ENCODE measurements at regions not wholly inside any gene's neighbourhood (a gene's known extent, or its start where the extent isn't known, plus 50 kb on each side); places are given as distances from the start of the nearest gene placed in this dataset.

DNA sequence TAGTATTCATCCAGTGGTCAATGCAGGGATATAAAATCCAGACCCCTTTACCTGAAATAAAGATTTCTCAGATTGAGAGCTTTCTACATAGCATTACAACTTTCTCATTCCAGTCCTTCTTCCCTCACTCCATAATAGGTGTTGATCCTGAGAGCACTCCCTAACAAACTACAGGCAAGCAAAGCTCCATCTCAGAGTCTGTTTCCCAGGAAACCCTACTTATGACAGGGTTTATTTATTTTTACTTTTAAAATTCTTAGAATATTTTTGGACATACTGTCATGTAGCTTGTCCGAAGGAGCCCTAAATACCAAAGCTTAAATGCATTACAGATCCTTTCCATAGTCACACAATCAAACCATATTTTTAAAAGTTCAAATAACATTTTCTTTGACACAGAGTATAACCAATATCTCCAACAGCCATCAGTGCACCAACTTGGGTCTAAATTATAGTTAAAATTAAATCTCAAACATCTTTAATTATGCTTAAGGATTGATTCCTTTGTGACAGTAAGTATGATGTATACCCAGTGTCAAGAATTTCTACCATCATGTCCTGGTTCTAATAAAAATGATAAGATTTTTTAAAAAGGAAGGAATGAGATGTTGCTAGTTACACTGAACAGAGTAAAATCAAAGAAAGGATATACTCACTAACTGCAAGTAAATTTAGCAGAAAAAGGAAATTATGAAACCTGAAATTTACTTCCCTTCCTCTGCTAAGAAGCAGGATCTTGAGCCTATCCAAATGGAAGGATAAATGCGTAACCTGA is 580.4 kb upstream of the ADGRL3 start:
- H3K36me3 ChIP-seq: no peaks in the 10 kb centered on the region
- H3K4me3 ChIP-seq: no peak overlapping the region
- DNase-seq: no peak
- no peaks in the 10 kb centered on the region for H3K27me3 ChIP-seq (ENCODE audit: low read depth)
- intact Hi-C loops (cut with micrococcal nuclease): no loop called here
- H3K4me1 ChIP-seq: no peaks in the 10 kb centered on the region
- peaks cover 24% of the 10 kb centered on the region for H3K9me3 ChIP-seq (replicated peaks)
- TF ChIP-seq, protein P1, sequence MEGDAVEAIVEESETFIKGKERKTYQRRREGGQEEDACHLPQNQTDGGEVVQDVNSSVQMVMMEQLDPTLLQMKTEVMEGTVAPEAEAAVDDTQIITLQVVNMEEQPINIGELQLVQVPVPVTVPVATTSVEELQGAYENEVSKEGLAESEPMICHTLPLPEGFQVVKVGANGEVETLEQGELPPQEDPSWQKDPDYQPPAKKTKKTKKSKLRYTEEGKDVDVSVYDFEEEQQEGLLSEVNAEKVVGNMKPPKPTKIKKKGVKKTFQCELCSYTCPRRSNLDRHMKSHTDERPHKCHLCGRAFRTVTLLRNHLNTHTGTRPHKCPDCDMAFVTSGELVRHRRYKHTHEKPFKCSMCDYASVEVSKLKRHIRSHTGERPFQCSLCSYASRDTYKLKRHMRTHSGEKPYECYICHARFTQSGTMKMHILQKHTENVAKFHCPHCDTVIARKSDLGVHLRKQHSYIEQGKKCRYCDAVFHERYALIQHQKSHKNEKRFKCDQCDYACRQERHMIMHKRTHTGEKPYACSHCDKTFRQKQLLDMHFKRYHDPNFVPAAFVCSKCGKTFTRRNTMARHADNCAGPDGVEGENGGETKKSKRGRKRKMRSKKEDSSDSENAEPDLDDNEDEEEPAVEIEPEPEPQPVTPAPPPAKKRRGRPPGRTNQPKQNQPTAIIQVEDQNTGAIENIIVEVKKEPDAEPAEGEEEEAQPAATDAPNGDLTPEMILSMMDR (IDR thresholded peaks at IDR 0.05; ENCODE audit: borderline replicate concordance): no peak
- no peak overlapping the region for H3K27ac ChIP-seq (replicated peaks)

DNA sequence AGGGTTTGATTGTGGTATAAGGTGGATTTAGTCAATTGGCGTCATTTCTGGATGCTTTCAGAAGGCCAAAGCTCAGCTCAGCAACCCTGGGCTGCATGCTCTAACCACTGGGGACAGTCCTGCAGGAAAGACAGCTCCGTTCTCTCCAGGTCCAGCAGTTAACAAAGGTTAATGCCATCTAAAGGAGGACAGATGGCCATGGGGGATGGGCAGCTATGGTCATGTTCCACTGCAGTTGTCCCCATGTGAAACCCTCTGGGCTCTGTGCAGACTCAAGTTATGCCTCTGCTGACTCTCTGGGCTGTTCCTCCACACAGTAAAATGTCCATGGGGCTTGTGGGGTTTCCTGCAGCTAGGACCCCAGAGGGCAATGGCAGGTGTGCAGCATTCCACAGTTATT is 562.1 kb upstream of the ADGRL3 start:
- Histone ChIP-seq H3K9me3 (replicated peaks) (peaks cover 61% of the 10 kb centered on the region), H3K27me3 (ENCODE audit: low read depth) (no peaks in the 10 kb centered on the region), H3K36me3 (no peaks in the 10 kb centered on the region), H3K4me1 (no peaks in the 10 kb centered on the region), H3K4me3 (no peak overlapping the region), H3K27ac (replicated peaks) (no peak overlapping the region)
- intact Hi-C loops (cut with micrococcal nuclease): no loop called here
- no peak for DNase-seq
- TF ChIP-seq, protein P1 (IDR thresholded peaks at IDR 0.05; ENCODE audit: borderline replicate concordance): no peak

DNA sequence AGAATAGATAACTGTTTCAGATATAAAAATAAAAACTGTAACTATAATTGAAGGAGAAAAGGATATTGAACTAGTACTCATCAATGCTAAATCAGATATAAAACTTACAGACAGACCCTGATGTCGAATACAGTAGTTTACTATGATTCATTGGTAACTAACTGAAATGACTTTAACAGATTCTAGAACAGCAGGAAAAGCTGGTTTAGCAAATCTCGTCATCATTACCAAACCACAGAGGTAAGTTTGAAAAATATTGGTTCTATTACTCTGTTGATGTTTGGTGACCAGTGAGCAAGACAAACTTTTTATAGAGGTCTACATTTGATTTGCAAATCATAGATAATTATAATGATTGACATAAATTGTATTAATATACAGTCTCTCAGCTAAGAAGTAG is 551.4 kb upstream of the ADGRL3 start:
- Histone ChIP-seq H3K27me3 (ENCODE audit: low read depth) (no peaks in the 10 kb centered on the region), H3K27ac (replicated peaks) (no peak overlapping the region), H3K9me3 (replicated peaks) (peaks cover 22% of the 10 kb centered on the region), H3K4me1 (no peaks in the 10 kb centered on the region), H3K36me3 (no peaks in the 10 kb centered on the region), H3K4me3 (no peak overlapping the region)
- TF ChIP-seq, protein P1 (IDR thresholded peaks at IDR 0.05; ENCODE audit: borderline replicate concordance): no peak
- no peak for DNase-seq
- intact Hi-C loops (cut with micrococcal nuclease): no loop called here

DNA sequence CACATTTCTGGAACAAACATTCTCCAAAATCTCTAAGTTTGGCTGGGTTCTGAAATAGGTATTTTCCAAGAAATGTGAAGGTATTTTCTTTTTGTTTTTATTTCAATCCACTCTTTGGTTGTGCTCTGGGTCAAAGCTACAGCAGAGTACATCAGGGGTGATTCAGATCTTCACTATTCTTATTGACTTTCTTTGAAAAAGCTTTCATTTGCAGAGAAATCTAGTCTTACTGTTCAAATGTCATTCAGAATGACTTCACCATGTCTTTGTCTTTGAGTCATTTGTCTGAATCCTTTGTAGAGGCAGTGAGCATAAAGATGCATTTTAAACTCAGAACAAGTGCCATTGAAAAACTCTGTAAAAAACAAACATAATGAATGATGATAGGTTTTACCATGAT is 547.2 kb upstream of the ADGRL3 start:
- H3K4me1 ChIP-seq: no peaks in the 10 kb centered on the region
- peaks cover 9% of the 10 kb centered on the region for H3K9me3 ChIP-seq (replicated peaks)
- no peak overlapping the region for H3K27ac ChIP-seq (replicated peaks)
- H3K27me3 ChIP-seq (ENCODE audit: low read depth): no peaks in the 10 kb centered on the region
- H3K4me3 ChIP-seq: no peak overlapping the region
- intact Hi-C loops (cut with micrococcal nuclease): no loop called here
- DNase-seq: no peak
- TF ChIP-seq, protein P1 (IDR thresholded peaks at IDR 0.05; ENCODE audit: borderline replicate concordance): no peak
- no peaks in the 10 kb centered on the region for H3K36me3 ChIP-seq

DNA sequence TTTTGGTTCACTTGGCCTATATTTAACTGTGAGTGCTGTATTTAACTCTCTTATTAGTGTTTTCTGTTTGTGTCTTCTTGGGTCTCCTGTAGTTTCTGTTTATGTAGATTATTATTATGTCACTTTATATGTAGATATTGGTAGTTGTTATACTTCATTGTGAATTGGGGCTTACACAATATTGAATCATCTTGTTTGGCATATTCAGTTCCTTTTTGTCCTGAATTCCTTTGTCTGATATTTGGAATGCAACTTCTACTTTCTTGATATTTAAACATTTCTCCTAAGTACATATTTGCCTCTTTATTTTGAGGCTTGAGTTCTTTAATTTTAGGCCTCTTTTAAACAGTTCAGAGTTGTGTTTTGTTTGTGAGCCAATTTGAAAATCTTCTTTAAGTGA is 544.8 kb upstream of the ADGRL3 start:
- H3K27me3 ChIP-seq (ENCODE audit: low read depth): no peaks in the 10 kb centered on the region
- H3K27ac ChIP-seq (replicated peaks): no peak overlapping the region
- DNase-seq: no peak
- TF ChIP-seq, protein P1 (IDR thresholded peaks at IDR 0.05; ENCODE audit: borderline replicate concordance): no peak
- H3K4me1 ChIP-seq: no peaks in the 10 kb centered on the region
- peaks cover 4% of the 10 kb centered on the region for H3K9me3 ChIP-seq (replicated peaks)
- intact Hi-C loops (cut with micrococcal nuclease): no loop called here
- no peak overlapping the region for H3K4me3 ChIP-seq
- no peaks in the 10 kb centered on the region for H3K36me3 ChIP-seq

All from left ventricle myocardium inferior (tissue), 1 donor.